Endothelial cell of umbilical vein (primary cell): ENCODE measurements at regions not wholly inside any gene's neighbourhood (a gene's known extent, or its start where the extent isn't known, plus 50 kb on each side); places are given as distances from the start of the nearest gene placed in this dataset.

ENCODE experiments used
- BruUV-seq: library from RNA; stranded (reverse); fragments of 400-500 nt; replicated peaks from 2 replicates; lab custom pipeline; 2021; lab: Mats Ljungman, UMichigan
- CTCF ChIA-PET: fragments of 300-600, 350-600 bp; sonication (Branson Sonifier 250); formaldehyde crosslinking; loops from one replicate; lab custom pipeline; 2021; ENCODE audit warnings: antibody characterized with exemption, inconsistent platforms; lab: Charles Lee
- POLR2A ChIA-PET: fragments of 300-600, 350-600 bp; sonication (Branson Sonifier 250); formaldehyde crosslinking; loops from one replicate; lab custom pipeline; 2021; ENCODE audit warnings: antibody characterized with exemption, inconsistent platforms; lab: Charles Lee
- DNase-seq: peaks from one replicate; pipeline ENCODE4 v3.0.0-alpha.2; 2011; ENCODE audit warnings: low read depth, low spot score
- FAIRE-seq: peaks from 2 replicates; lab custom pipeline; 2011; peaks lifted over from hg19 to GRCh38; lab: Jason Lieb, UNC
- H2AFZ ChIP-seq: 2 replicates; pipeline ENCODE4 v1.6.0; 2012; ENCODE audit warnings: low read depth, low read length, control low read depth, inconsistent platforms
- H3K27ac ChIP-seq: 2 replicates; pipeline ENCODE4 v1.5.1; 2011; ENCODE audit warnings: low read depth, mild to moderate bottlenecking, control low read depth, low read length, moderate library complexity; ENCODE audit not compliant: insufficient read depth
- H3K27me3 ChIP-seq, 2 experiments: 2 replicates each; pipeline versions ENCODE4 v1.6.0 to v1.6.1; 2011; ENCODE audit warnings: low read length in 2 of 2, mixed read lengths in 1 of 2; ENCODE audit not compliant: control insufficient read depth in 2 of 2, insufficient read depth in 2 of 2
- H3K36me3 ChIP-seq, 2 experiments: 2 replicates in 1 of 2; 3 replicates in 1 of 2; pipeline ENCODE4 v1.5.1; 2011; ENCODE audit warnings: low read length in 2 of 2, mild to moderate bottlenecking in 1 of 2, moderate library complexity in 1 of 2; ENCODE audit not compliant: control insufficient read depth in 2 of 2, insufficient read depth in 2 of 2; ENCODE audit errors: extremely low read depth in 1 of 2
- H3K4me1 ChIP-seq: 3 replicates; pipeline ENCODE4 v1.5.1; 2011; ENCODE audit warnings: mild to moderate bottlenecking, low read length; ENCODE audit not compliant: control insufficient read depth, insufficient read depth; ENCODE audit errors: extremely low read depth
- H3K4me2 ChIP-seq: 2 replicates; pipeline ENCODE4 v1.6.1; 2011; ENCODE audit warnings: low read length, control low read depth, mixed read lengths; ENCODE audit not compliant: insufficient read depth
- H3K4me3 ChIP-seq, 3 experiments: fragments of 200-600 bp in 1 of 3; sonication (generic), shearing (Covaris generic) in 1 of 3; replicated peaks in 1 of 3; 2 replicates each; pipeline ENCODE4 v1.5.1; 2011 to 2016; ENCODE audit warnings: control low read depth in 3 of 3, low read length in 3 of 3, mild to moderate bottlenecking in 2 of 3, inconsistent platforms in 1 of 3, low read depth in 1 of 3, moderate library complexity in 1 of 3; ENCODE audit not compliant: insufficient read depth in 1 of 3
- H3K79me2 ChIP-seq: 2 replicates; pipeline ENCODE4 v1.6.0; 2012; ENCODE audit warnings: low read length, inconsistent platforms; ENCODE audit not compliant: control insufficient read depth, insufficient read depth
- H3K9ac ChIP-seq: replicated peaks from 2 replicates; pipeline ENCODE3; 2011; ENCODE audit warnings: low read length, control low read depth; ENCODE audit not compliant: insufficient read depth; ENCODE audit errors: extremely low read depth
- H3K9me1 ChIP-seq: replicated peaks from 3 replicates; pipeline ENCODE4 v1.6.0; 2011; ENCODE audit warnings: mild to moderate bottlenecking, low read length; ENCODE audit not compliant: control insufficient read depth, insufficient read depth; ENCODE audit errors: extremely low read depth
- H3K9me3 ChIP-seq: replicated peaks from 2 replicates; pipeline ENCODE4 v1.5.1; 2012; ENCODE audit warnings: low read length, inconsistent platforms; ENCODE audit not compliant: control insufficient read depth, insufficient read depth
- H4K20me1 ChIP-seq: replicated peaks from 2 replicates; pipeline ENCODE3; 2011; ENCODE audit warnings: mild to moderate bottlenecking, low read length; ENCODE audit not compliant: control insufficient read depth, insufficient read depth; ENCODE audit errors: extremely low read depth
- EZH2 ChIP-seq: IDR thresholded peaks from 2 replicates; pipeline ENCODE4 v1.6.1; 2012; ENCODE audit warnings: borderline replicate concordance, low read depth, mild to moderate bottlenecking, moderate library complexity, low read length, inconsistent platforms; ENCODE audit not compliant: severe bottlenecking
- FOS ChIP-seq: IDR thresholded peaks from 2 replicates; pipeline ENCODE4 v1.6.1; 2011; ENCODE audit warnings: mild to moderate bottlenecking, low read length, moderate library complexity, borderline replicate concordance; ENCODE audit not compliant: insufficient read depth
- GATA2 ChIP-seq: IDR thresholded peaks from 2 replicates; pipeline ENCODE4 v1.7.0; 2011; ENCODE audit warnings: low read depth, mild to moderate bottlenecking, moderate library complexity, mixed read lengths, low read length; ENCODE audit not compliant: insufficient read length, insufficient read depth
- JUN ChIP-seq: IDR thresholded peaks from 2 replicates; pipeline ENCODE4 v1.6.1; 2011; ENCODE audit warnings: borderline replicate concordance, low read depth; ENCODE audit not compliant: insufficient read length, insufficient read depth
- MYC ChIP-seq: IDR thresholded peaks from one replicate; pipeline ENCODE4 v1.6.1; 2011; ENCODE audit warnings: mild to moderate bottlenecking, low read depth, low read length
- POLR2A ChIP-seq: IDR thresholded peaks from 2 replicates; pipeline ENCODE4 v1.6.1; 2012; ENCODE audit warnings: low read depth, mild to moderate bottlenecking, control low read depth, low read length
- POLR2AphosphoS5 ChIP-seq: IDR thresholded peaks from 2 replicates; pipeline ENCODE4 v1.6.1; 2012; ENCODE audit warnings: low read depth, mild to moderate bottlenecking, control low read depth, low read length, moderate library complexity; ENCODE audit not compliant: insufficient read depth
- dilution Hi-C: fragments of 300-500 bp; cut with MboI; formaldehyde crosslinking; loops from one replicate; pipeline ENCODE4 v1.15.0; 2019; ENCODE audit warnings: low sequenced_read_pairs; ENCODE audit not compliant: extremely low pct_ligation_motif_present
- intact Hi-C: fragments of 100-400 bp; cut with micrococcal nuclease; formaldehyde crosslinking; loops from one replicate; pipeline ENCODE4 v1.10.0; 2022
- TF ChIP-seq, protein P1 (sequence below): IDR thresholded peaks from 2 replicates; pipeline ENCODE4 v1.6.1; 2011; ENCODE audit not compliant: insufficient read depth, insufficient read length
- TF ChIP-seq, protein P2 (sequence below), 2 donors: IDR thresholded peaks; 1 replicate in 1 of 2; 2 replicates in 1 of 2; pipeline ENCODE4 v1.5.1; 2011; ENCODE audit warnings: low read length in 2 of 2, mild to moderate bottlenecking in 2 of 2, moderate library complexity in 2 of 2, control low read depth in 1 of 2, inconsistent platforms in 1 of 2, low read depth in 1 of 2; ENCODE audit not compliant: insufficient read depth in 1 of 2; ENCODE audit errors: extremely low read depth in 1 of 2

GRCh38 chr2:236965841-236966096, 119.9 kb upstream of the COPS8 start:
- no TSS peak for BruUV-seq
- ChIA-PET POLR2A (no interaction called here), CTCF (no interaction called here)
- Histone ChIP-seq H3K4me2 (no peak overlapping the region), H3K9ac (no peak overlapping the region), H3K79me2 (no peaks in the 10 kb centered on the region), H3K36me3 (no peaks in the 10 kb centered on the region), H3K9me1 (no peaks in the 10 kb centered on the region), H3K27me3 (no peaks in the 10 kb centered on the region), H2AFZ (no peak overlapping the region), H4K20me1 (no peaks in the 10 kb centered on the region), H3K9me3 (no peaks in the 10 kb centered on the region), H3K4me3 (no peak overlapping the region), H3K4me1 (peaks cover 4% of the 10 kb centered on the region), H3K27ac (no peak overlapping the region)
- intact Hi-C loops, result no loop called here
- dilution Hi-C loops, result no loop called here
- no peak for TF ChIP-seq JUN
- no peak for TF ChIP-seq EZH2
- no peak for TF ChIP-seq POLR2A
- no peak for TF ChIP-seq POLR2AphosphoS5
- TF ChIP-seq, protein P1, sequence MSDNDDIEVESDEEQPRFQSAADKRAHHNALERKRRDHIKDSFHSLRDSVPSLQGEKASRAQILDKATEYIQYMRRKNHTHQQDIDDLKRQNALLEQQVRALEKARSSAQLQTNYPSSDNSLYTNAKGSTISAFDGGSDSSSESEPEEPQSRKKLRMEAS, result no peak
- FAIRE-seq (no peak), DNase-seq (no peak)

DNA sequence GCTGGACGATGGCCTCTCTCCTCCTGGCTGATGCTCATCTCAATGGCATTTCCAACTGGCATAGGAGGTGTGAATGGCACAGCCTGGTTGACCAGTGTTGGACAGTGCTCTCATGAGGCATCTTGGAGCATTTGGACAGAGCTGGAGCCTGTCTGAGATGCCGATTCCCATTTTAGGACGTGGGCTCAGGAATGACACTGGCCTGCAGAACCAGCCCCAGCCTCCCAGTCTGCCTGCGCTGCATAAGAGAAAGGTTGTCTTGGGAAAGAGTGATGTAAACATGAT, 118.2 kb upstream of the COPS8 start:
- H3K9ac ChIP-seq, result no peak overlapping the region
- H4K20me1 ChIP-seq, result no peaks in the 10 kb centered on the region
- intact Hi-C loops (no loop called here), dilution Hi-C loops (no loop called here)
- H2AFZ ChIP-seq, result no peak overlapping the region
- H3K36me3 ChIP-seq, result no peaks in the 10 kb centered on the region
- H3K9me1 ChIP-seq, result no peaks in the 10 kb centered on the region
- H3K4me1 ChIP-seq, result peaks cover 4% of the 10 kb centered on the region
- no peak overlapping the region for H3K27ac ChIP-seq
- ChIA-PET POLR2A (no interaction called here), CTCF (no interaction called here)
- H3K4me3 ChIP-seq, result no peak overlapping the region
- H3K27me3 ChIP-seq, result no peaks in the 10 kb centered on the region
- H3K79me2 ChIP-seq, result no peaks in the 10 kb centered on the region
- FAIRE-seq, result no peak
- no peaks in the 10 kb centered on the region for H3K9me3 ChIP-seq
- no peak overlapping the region for H3K4me2 ChIP-seq
- no TSS peak for BruUV-seq
- DNase-seq, result no peak
- TF ChIP-seq MYC (no peak), EZH2 (no peak), GATA2 (no peak), FOS (no peak), JUN (no peak), POLR2AphosphoS5 (no peak), POLR2A (no peak)
- TF ChIP-seq, protein P2, sequence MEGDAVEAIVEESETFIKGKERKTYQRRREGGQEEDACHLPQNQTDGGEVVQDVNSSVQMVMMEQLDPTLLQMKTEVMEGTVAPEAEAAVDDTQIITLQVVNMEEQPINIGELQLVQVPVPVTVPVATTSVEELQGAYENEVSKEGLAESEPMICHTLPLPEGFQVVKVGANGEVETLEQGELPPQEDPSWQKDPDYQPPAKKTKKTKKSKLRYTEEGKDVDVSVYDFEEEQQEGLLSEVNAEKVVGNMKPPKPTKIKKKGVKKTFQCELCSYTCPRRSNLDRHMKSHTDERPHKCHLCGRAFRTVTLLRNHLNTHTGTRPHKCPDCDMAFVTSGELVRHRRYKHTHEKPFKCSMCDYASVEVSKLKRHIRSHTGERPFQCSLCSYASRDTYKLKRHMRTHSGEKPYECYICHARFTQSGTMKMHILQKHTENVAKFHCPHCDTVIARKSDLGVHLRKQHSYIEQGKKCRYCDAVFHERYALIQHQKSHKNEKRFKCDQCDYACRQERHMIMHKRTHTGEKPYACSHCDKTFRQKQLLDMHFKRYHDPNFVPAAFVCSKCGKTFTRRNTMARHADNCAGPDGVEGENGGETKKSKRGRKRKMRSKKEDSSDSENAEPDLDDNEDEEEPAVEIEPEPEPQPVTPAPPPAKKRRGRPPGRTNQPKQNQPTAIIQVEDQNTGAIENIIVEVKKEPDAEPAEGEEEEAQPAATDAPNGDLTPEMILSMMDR (IDR thresholded peaks at IDR 0.05; ENCODE audit: extremely low read depth in 1 of 2, insufficient read depth in 1 of 2, low read depth in 1 of 2, low read length in 2 of 2), result no peak
- TF ChIP-seq, protein P1, result no peak
